ENCODE measurements at regions not wholly inside any gene's neighbourhood (a gene's known extent, or its start where the extent isn't known, plus 50 kb on each side); places are given as distances from the start of the nearest gene placed in this dataset.

- TF ChIP-seq CTCF (IDR thresholded peaks at IDR 0.05) (no peak), POLR2AphosphoS5 (IDR thresholded peaks at IDR 0.05) (no peak), POLR2A (IDR thresholded peaks at IDR 0.05) (no peak)
These were observed 98.3 kb upstream of the EOLA2 start for GRCh38 chrX:150036641-150037040.
